Right renal pelvis (tissue), 4 donors: ENCODE measurements at regions not wholly inside any gene's neighbourhood (a gene's known extent, or its start where the extent isn't known, plus 50 kb on each side); places are given as distances from the start of the nearest gene placed in this dataset.
A peak's percentile ranks its signal among the peaks of the same experiment; 100 is the strongest.

Source experiments
- DNase-seq, 4 donors: peaks; one replicate each; pipeline ENCODE4 v3.0.0-alpha.2; 2013; ENCODE audit warnings: low read depth in 4 of 4, low spot score in 3 of 4, missing footprints in 1 of 4

GRCh38 chr4:120528428-120528827 is 394.1 kb downstream of the PRDM5 start:
- no peak for DNase-seq

GRCh38 chr4:120526033-120526432 is 396.5 kb downstream of the PRDM5 start:
- DNase-seq = no peak

GRCh38 chr4:120525106-120525505 is 397.4 kb downstream of the PRDM5 start:
- no peak for DNase-seq

- DNase-seq = no peak
These were observed 398.3 kb downstream of the PRDM5 start for GRCh38 chr4:120524237-120524636.

GRCh38 chr4:120520761-120521160 is 401.8 kb downstream of the PRDM5 start:
- no peak for DNase-seq

GRCh38 chr4:120517966-120518365 is 404.6 kb downstream of the PRDM5 start:
- peak; percentile 31 to 51 (median 36) for DNase-seq

GRCh38 chr4:120509719-120510118 is 412.8 kb downstream of the PRDM5 start:
- DNase-seq = no peak

GRCh38 chr4:120509222-120509621 is 413.3 kb downstream of the PRDM5 start:
- DNase-seq = no peak

GRCh38 chr4:120508036-120508435 is 414.5 kb downstream of the PRDM5 start:
- no peak for DNase-seq

- DNase-seq = no peak
These were observed 416.0 kb downstream of the PRDM5 start for GRCh38 chr4:120506536-120506935.

- no peak for DNase-seq
These were observed 423.8 kb downstream of the PRDM5 start for GRCh38 chr4:120498678-120499077.

GRCh38 chr4:120491481-120491880 is 424.8 kb upstream of the MAD2L1 start:
- no peak for DNase-seq

- no peak for DNase-seq
These were observed 415.1 kb upstream of the MAD2L1 start for GRCh38 chr4:120481756-120482155.

GRCh38 chr4:120472447-120473131 is 405.9 kb upstream of the MAD2L1 start:
- no peak for DNase-seq

GRCh38 chr4:120466429-120466828 is 399.8 kb upstream of the MAD2L1 start:
- DNase-seq = peak in 1 of 4 donors; percentile 13

- no peak for DNase-seq
These were observed 388.1 kb upstream of the MAD2L1 start for GRCh38 chr4:120454788-120455187.

GRCh38 chr4:120452536-120452935 is 385.9 kb upstream of the MAD2L1 start:
- no peak for DNase-seq

GRCh38 chr4:120452001-120452400 is 385.4 kb upstream of the MAD2L1 start:
- no peak for DNase-seq

GRCh38 chr4:120447774-120448173 is 381.1 kb upstream of the MAD2L1 start:
- DNase-seq = no peak

GRCh38 chr4:120446051-120446567 is 379.5 kb upstream of the MAD2L1 start:
- no peak for DNase-seq

- no peak for DNase-seq
These were observed 378.5 kb upstream of the MAD2L1 start for GRCh38 chr4:120445186-120445585.

- no peak for DNase-seq
These were observed 376.5 kb upstream of the MAD2L1 start for GRCh38 chr4:120443116-120443515.

GRCh38 chr4:120440730-120441129 is 374.1 kb upstream of the MAD2L1 start:
- no peak for DNase-seq
